Neuronal stem cell (in vitro differentiated cells): ENCODE measurements at regions not wholly inside any gene's neighbourhood (a gene's known extent, or its start where the extent isn't known, plus 50 kb on each side); places are given as distances from the start of the nearest gene placed in this dataset.
"Not testable (repeated sequence)": the region's sequence is repeated elsewhere in the genome, so short reads cannot be mapped to it uniquely, and the experiment has no call there.

Experiments used
- DNase-seq: peaks from one replicate; pipeline ENCODE4 v3.0.0-alpha.2; 2013; ENCODE audit warnings: low spot score
- H2AFZ ChIP-seq: one replicate; pipeline ENCODE4 v1.6.1; 2013; ENCODE audit warnings: mild to moderate bottlenecking, low read length, inconsistent platforms
- H2AK5ac ChIP-seq: 2 replicates; pipeline ENCODE4 v1.6.1; 2013; ENCODE audit warnings: low read depth, mild to moderate bottlenecking, inconsistent platforms, low read length, moderate library complexity, mixed read lengths
- H2BK120ac ChIP-seq: 2 replicates; pipeline ENCODE4 v1.6.1; 2013; ENCODE audit warnings: low read depth, mild to moderate bottlenecking, inconsistent platforms, low read length, moderate library complexity, mixed read lengths
- H2BK12ac ChIP-seq: one replicate; pipeline ENCODE4 v1.6.1; 2013; ENCODE audit warnings: low read length, inconsistent platforms
- H2BK15ac ChIP-seq: 2 replicates; pipeline ENCODE4 v1.6.1; 2013; ENCODE audit warnings: mild to moderate bottlenecking, low read length, inconsistent platforms, mixed read lengths
- H2BK5ac ChIP-seq: one replicate; pipeline ENCODE4 v1.6.1; 2013; ENCODE audit warnings: inconsistent platforms, mild to moderate bottlenecking, low read length, moderate library complexity
- H3K14ac ChIP-seq: one replicate; pipeline ENCODE4 v1.6.1; 2013; ENCODE audit warnings: low read length, inconsistent platforms
- H3K18ac ChIP-seq: 2 replicates; pipeline ENCODE4 v1.6.1; 2013; ENCODE audit warnings: low read length, inconsistent platforms
- H3K23ac ChIP-seq: 2 replicates; pipeline ENCODE4 v1.6.1; 2013; ENCODE audit warnings: low read depth, mild to moderate bottlenecking, mixed read lengths, low read length, inconsistent platforms; ENCODE audit not compliant: poor library complexity
- H3K27ac ChIP-seq: replicated peaks from 3 replicates; pipeline ENCODE4 v1.5.1; 2013; ENCODE audit warnings: low read length, inconsistent platforms
- H3K27me3 ChIP-seq, 3 experiments: 2 replicates each; pipeline ENCODE4 v1.6.1; 2013; ENCODE audit warnings: low read length in 3 of 3, mild to moderate bottlenecking in 2 of 3, inconsistent platforms in 1 of 3, low read depth in 1 of 3, mixed read lengths in 1 of 3, moderate library complexity in 1 of 3; ENCODE audit not compliant: control insufficient read depth in 3 of 3, insufficient read depth in 3 of 3
- H3K36me3 ChIP-seq, 2 donors: replicated peaks in 1 of 2; 2 replicates each; pipeline ENCODE4 v1.6.1; 2013; ENCODE audit warnings: low read length in 2 of 2; ENCODE audit not compliant: control insufficient read depth in 2 of 2, insufficient read depth in 2 of 2
- H3K4ac ChIP-seq: 2 replicates; pipeline ENCODE4 v1.6.1; 2013; ENCODE audit warnings: inconsistent platforms, mild to moderate bottlenecking, low read length, moderate library complexity
- H3K4me1 ChIP-seq, 2 donors: 1 replicate in 1 of 2; 2 replicates in 1 of 2; pipeline ENCODE4 v1.6.1; 2013; ENCODE audit warnings: low read length in 2 of 2, low read depth in 1 of 2; ENCODE audit not compliant: control insufficient read depth in 2 of 2, insufficient read depth in 1 of 2
- H3K4me2 ChIP-seq: one replicate; pipeline ENCODE4 v1.6.1; 2013; ENCODE audit warnings: mild to moderate bottlenecking, low read length, inconsistent platforms; ENCODE audit not compliant: insufficient read depth, poor library complexity, severe bottlenecking
- H3K4me3 ChIP-seq, 2 donors: 2 replicates each; pipeline ENCODE4 v1.5.1; 2013; ENCODE audit warnings: low read length in 2 of 2, mild to moderate bottlenecking in 2 of 2, inconsistent platforms in 1 of 2, moderate library complexity in 1 of 2
- H3K79me1 ChIP-seq: one replicate; pipeline ENCODE4 v1.6.1; 2013; ENCODE audit warnings: low read depth, mild to moderate bottlenecking, inconsistent platforms, low read length, moderate library complexity
- H3K9ac ChIP-seq: one replicate; pipeline ENCODE4 v1.6.1; 2013; ENCODE audit warnings: mild to moderate bottlenecking, low read depth, low read length, inconsistent platforms; ENCODE audit not compliant: poor library complexity
- H3K9me3 ChIP-seq, 2 donors: replicated peaks in 1 of 2; 2 replicates each; pipeline versions ENCODE3 to v1.6.1; 2013; ENCODE audit warnings: low read length in 2 of 2, mild to moderate bottlenecking in 2 of 2, inconsistent platforms in 1 of 2, low read depth in 1 of 2, mixed read lengths in 1 of 2, moderate library complexity in 1 of 2; ENCODE audit not compliant: control insufficient read depth in 2 of 2, insufficient read depth in 1 of 2
- H4K8ac ChIP-seq: one replicate; pipeline ENCODE4 v1.6.1; 2013; ENCODE audit warnings: low read depth, mild to moderate bottlenecking, inconsistent platforms, low read length, moderate library complexity
- H4K91ac ChIP-seq: one replicate; pipeline ENCODE4 v1.6.1; 2013; ENCODE audit warnings: low read length, low read depth, mild to moderate bottlenecking, inconsistent platforms; ENCODE audit not compliant: poor library complexity
- WGBS, 2 donors: extraction: QIAGEN DNeasy Blood & Tissue Kit; methylation state at CpG; one replicate each; pipeline ENCODE4 v1.1.7; 2013; ENCODE audit warnings: missing lambda C conversion rate in 2 of 2, mixed read lengths in 1 of 2; ENCODE audit not compliant: insufficient read length in 2 of 2, insufficient replicate concordance in 1 of 2; ENCODE audit errors: extremely low coverage in 2 of 2; 5-methylcytosine and 5-hydroxymethylcytosine counted together

GRCh38 chr5:145661737-145662485, 173.2 kb downstream of the PRELID2 start:
- Histone ChIP-seq H3K9ac (no peak overlapping the region), H3K4ac (no peak overlapping the region), H3K36me3 (no peaks in the 10 kb centered on the region), H3K4me3 (no peak overlapping the region), H4K8ac (no peak overlapping the region), H3K4me1 (no peaks in the 10 kb centered on the region), H3K79me1 (no peaks in the 10 kb centered on the region), H3K18ac (no peak overlapping the region), H4K91ac (no peak overlapping the region), H3K9me3 (no peaks in the 10 kb centered on the region), H3K14ac (no peak overlapping the region), H2AK5ac (no peak overlapping the region), H2AFZ (no peak overlapping the region), H2BK5ac (no peak overlapping the region), H2BK120ac (no peak overlapping the region), H2BK15ac (no peak overlapping the region), H3K4me2 (no peak overlapping the region), H3K27ac (no peak overlapping the region), H2BK12ac (no peak overlapping the region), H3K27me3 (no peaks in the 10 kb centered on the region), H3K23ac (no peak overlapping the region)
- no CpG with 5 or more reads among the region's 3 CpGs for WGBS, 2 donors
- DNase-seq = no peak

GRCh38 chr5:145660897-145661640, 174.1 kb downstream of the PRELID2 start:
- Histone ChIP-seq H3K4me2 (no peak overlapping the region), H3K23ac (no peak overlapping the region), H3K27ac (no peak overlapping the region), H3K36me3 (no peaks in the 10 kb centered on the region), H3K18ac (no peak overlapping the region), H4K8ac (no peak overlapping the region), H2BK15ac (no peak overlapping the region), H3K9me3 (no peaks in the 10 kb centered on the region), H2AFZ (no peak overlapping the region), H3K14ac (no peak overlapping the region), H3K9ac (no peak overlapping the region), H3K4me3 (no peak overlapping the region), H2AK5ac (no peak overlapping the region), H4K91ac (no peak overlapping the region), H3K4ac (no peak overlapping the region), H2BK12ac (no peak overlapping the region), H3K4me1 (no peaks in the 10 kb centered on the region), H2BK5ac (no peak overlapping the region), H3K79me1 (no peaks in the 10 kb centered on the region), H3K27me3 (no peaks in the 10 kb centered on the region), H2BK120ac (no peak overlapping the region)
- WGBS, 2 donors = no CpG with 5 or more reads among the region's 7 CpGs
- no peak for DNase-seq

GRCh38 chr5:145658435-145658834, 176.7 kb downstream of the PRELID2 start:
- Histone ChIP-seq H2BK12ac (no peak overlapping the region), H3K9me3 (no peaks in the 10 kb centered on the region), H3K4me3 (no peak overlapping the region), H4K8ac (no peak overlapping the region), H3K23ac (no peak overlapping the region), H3K27me3 (no peaks in the 10 kb centered on the region), H2BK120ac (no peak overlapping the region), H2BK5ac (no peak overlapping the region), H2AFZ (no peak overlapping the region), H3K18ac (no peak overlapping the region), H3K14ac (no peak overlapping the region), H2BK15ac (no peak overlapping the region), H3K4ac (no peak overlapping the region), H3K79me1 (no peaks in the 10 kb centered on the region), H4K91ac (no peak overlapping the region), H2AK5ac (no peak overlapping the region), H3K9ac (no peak overlapping the region), H3K4me1 (no peaks in the 10 kb centered on the region), H3K27ac (no peak overlapping the region), H3K4me2 (no peak overlapping the region), H3K36me3 (no peaks in the 10 kb centered on the region)
- no peak for DNase-seq
- WGBS, 2 donors = no CpG with 5 or more reads among the region's 3 CpGs

GRCh38 chr5:145652700-145653099, 182.4 kb downstream of the PRELID2 start:
- not testable (repeated sequence) for H3K4ac ChIP-seq, H4K8ac ChIP-seq, H3K23ac ChIP-seq, H3K14ac ChIP-seq, H3K4me2 ChIP-seq, H4K91ac ChIP-seq, H2BK5ac ChIP-seq, H3K4me3 ChIP-seq, H2BK15ac ChIP-seq, H3K18ac ChIP-seq, H3K27ac ChIP-seq, H3K36me3 ChIP-seq, H3K4me1 ChIP-seq, H3K79me1 ChIP-seq, H2BK12ac ChIP-seq, DNase-seq, H2AFZ ChIP-seq, H3K9me3 ChIP-seq, H2BK120ac ChIP-seq, H3K9ac ChIP-seq, H2AK5ac ChIP-seq, H3K27me3 ChIP-seq
- no CpG with 5 or more reads among the region's 3 CpGs for WGBS, 2 donors
